IMR-90 (cell line): ENCODE measurements at regions not wholly inside any gene's neighbourhood (a gene's known extent, or its start where the extent isn't known, plus 50 kb on each side); places are given as distances from the start of the nearest gene placed in this dataset.

Source experiments
- ATAC-seq: fragments of 200-7000 bp; cut with Tn5 transposase; 2 replicates; pipeline ENCODE4 v1.9.1; 2020; ENCODE audit warnings: low read depth, mild to moderate bottlenecking, moderate library complexity
- BruUV-seq: library from RNA; stranded (reverse); fragments of 400-500 nt; replicated peaks from 2 replicates; lab custom pipeline; 2021; lab: Mats Ljungman, UMichigan
- CTCF ChIA-PET: fragments of 300-600 bp; formaldehyde crosslinking; extraction: SDS; loops from one replicate; lab custom pipeline; 2021; ENCODE audit warnings: antibody characterized with exemption; lab: Yijun Ruan, JAX
- POLR2A ChIA-PET: fragments of 300-600 bp; sonication (Branson Sonifier 250); formaldehyde crosslinking; loops from one replicate; lab custom pipeline; 2022; ENCODE audit warnings: antibody characterized with exemption; ENCODE audit not compliant: unreplicated experiment; lab: Charles Lee
- DNase-seq: peaks from one replicate; pipeline ENCODE4 v3.0.0; 2013
- H2AFZ ChIP-seq: replicated peaks from 2 replicates; pipeline ENCODE3; 2013; ENCODE audit warnings: low read length, mild to moderate bottlenecking; ENCODE audit not compliant: poor library complexity
- H2AK5ac ChIP-seq: 2 replicates; pipeline ENCODE4 v1.6.1; 2013; ENCODE audit warnings: low read depth, low read length, inconsistent platforms
- H2AK9ac ChIP-seq: replicated peaks from 2 replicates; pipeline ENCODE3; 2013; ENCODE audit warnings: mild to moderate bottlenecking, low read depth, low read length, moderate library complexity; ENCODE audit not compliant: poor library complexity
- H2BK120ac ChIP-seq: 2 replicates; pipeline ENCODE4 v1.6.1; 2013; ENCODE audit warnings: low read depth, low read length, inconsistent platforms
- H2BK15ac ChIP-seq: 3 replicates; pipeline ENCODE4 v1.6.1; 2013; ENCODE audit warnings: low read depth, low read length, inconsistent platforms
- H2BK20ac ChIP-seq: 2 replicates; pipeline ENCODE4 v1.6.1; 2013; ENCODE audit warnings: low read depth, mild to moderate bottlenecking, inconsistent platforms, low read length, moderate library complexity
- H2BK5ac ChIP-seq: 2 replicates; pipeline ENCODE4 v1.6.1; 2013; ENCODE audit warnings: mild to moderate bottlenecking, low read depth, low read length, inconsistent platforms; ENCODE audit not compliant: poor library complexity, severe bottlenecking
- H3K14ac ChIP-seq: replicated peaks from 2 replicates; pipeline ENCODE4 v1.6.1; 2013; ENCODE audit warnings: low read depth, low read length, inconsistent platforms
- H3K18ac ChIP-seq: 2 replicates; pipeline ENCODE4 v1.6.1; 2013; ENCODE audit warnings: low read depth, low read length, control low read depth
- H3K23ac ChIP-seq: 2 replicates; pipeline ENCODE4 v1.6.1; 2013; ENCODE audit warnings: low read depth, low read length, inconsistent platforms
- H3K27ac ChIP-seq: 2 replicates; pipeline ENCODE4 v1.5.1; 2013; ENCODE audit warnings: mild to moderate bottlenecking, control low read depth, low read length; ENCODE audit not compliant: insufficient read depth
- H3K27me3 ChIP-seq: 2 replicates; pipeline ENCODE4 v1.6.1; 2013; ENCODE audit warnings: low read length; ENCODE audit not compliant: control insufficient read depth, insufficient read depth
- H3K36me3 ChIP-seq: 2 replicates; pipeline ENCODE4 v1.6.1; 2013; ENCODE audit warnings: low read length, mixed read lengths; ENCODE audit not compliant: control insufficient read depth, insufficient read depth
- H3K4ac ChIP-seq: 2 replicates; pipeline ENCODE4 v1.6.1; 2013; ENCODE audit warnings: low read depth, low read length, inconsistent platforms
- H3K4me1 ChIP-seq: 2 replicates; pipeline ENCODE4 v1.6.1; 2013; ENCODE audit warnings: low read length, mixed read lengths; ENCODE audit not compliant: control insufficient read depth, insufficient read depth
- H3K4me2 ChIP-seq: 2 replicates; pipeline ENCODE4 v1.6.1; 2013; ENCODE audit warnings: low read depth, mild to moderate bottlenecking, control low read depth, low read length, moderate library complexity
- H3K4me3 ChIP-seq: 2 replicates; pipeline ENCODE4 v1.5.1; 2013; ENCODE audit warnings: low read depth, mild to moderate bottlenecking, control low read depth, low read length, moderate library complexity; ENCODE audit not compliant: insufficient read depth
- H3K56ac ChIP-seq: 2 replicates; pipeline ENCODE4 v1.6.1; 2013; ENCODE audit warnings: low read length, inconsistent platforms; ENCODE audit not compliant: insufficient read depth; ENCODE audit errors: extremely low read depth
- H3K79me1 ChIP-seq, 2 experiments: 2 replicates each; pipeline ENCODE4 v1.6.1; 2013; ENCODE audit warnings: low read length in 2 of 2, inconsistent platforms in 1 of 2, low read depth in 1 of 2
- H3K9ac ChIP-seq: 2 replicates; pipeline ENCODE4 v1.6.1; 2013; ENCODE audit warnings: low read depth, low read length, control low read depth
- H3K9me1 ChIP-seq: 2 replicates; pipeline ENCODE4 v1.6.1; 2013; ENCODE audit warnings: low read length, inconsistent platforms; ENCODE audit not compliant: insufficient read depth
- H3K9me3 ChIP-seq: 2 replicates; pipeline ENCODE4 v1.6.1; 2013; ENCODE audit warnings: low read length; ENCODE audit not compliant: control insufficient read depth, insufficient read depth
- H4K20me1 ChIP-seq: 2 replicates; pipeline ENCODE4 v1.6.1; 2013; ENCODE audit warnings: low read length, inconsistent platforms; ENCODE audit not compliant: insufficient read depth
- H4K5ac ChIP-seq: 2 replicates; pipeline ENCODE4 v1.6.1; 2013; ENCODE audit warnings: mild to moderate bottlenecking, low read depth, low read length, control low read depth
- H4K8ac ChIP-seq, 2 experiments: 2 replicates each; pipeline ENCODE4 v1.6.1; 2013; ENCODE audit warnings: low read depth in 2 of 2, low read length in 2 of 2, control low read depth in 1 of 2, inconsistent platforms in 1 of 2
- H4K91ac ChIP-seq: 2 replicates; pipeline ENCODE4 v1.6.1; 2013; ENCODE audit warnings: low read depth, low read length, inconsistent platforms; ENCODE audit not compliant: insufficient read depth
- RAD21 ChIP-seq: IDR thresholded peaks from 2 replicates; pipeline ENCODE4 v1.6.1; 2012; ENCODE audit warnings: low read length, improper control_type of control experiment
- WGBS, 2 experiments: methylation state at CpG; one replicate each; pipeline versions ENCODE4 v1.1.5 to v1.1.7; 2013; ENCODE audit warnings: missing lambda C conversion rate in 2 of 2; ENCODE audit not compliant: insufficient read length in 1 of 2; ENCODE audit errors: extremely low coverage in 2 of 2; 5-methylcytosine and 5-hydroxymethylcytosine counted together
- dilution Hi-C: fragments of 300-500 bp; cut with HindIII; formaldehyde crosslinking; loops from one replicate; pipeline ENCODE4 v1.14.3; 2018; ENCODE audit warnings: low sequenced_read_pairs; ENCODE audit not compliant: unreplicated experiment
- in situ Hi-C: fragments of 300-500 bp; cut with MboI; formaldehyde crosslinking; loops from 3 replicates; pipeline ENCODE4 v1.14.3; 2019; ENCODE audit warnings: low sequenced_read_pairs, inconsistent platforms, mixed read lengths
- intact Hi-C: fragments of 100-400 bp; cut with micrococcal nuclease; formaldehyde crosslinking; loops from 2 replicates; pipeline ENCODE4 v1.10.0; 2022

GRCh38 chr10:78516756-78517155 lies 483.1 kb downstream of the RPS24 start:
- Histone ChIP-seq H3K9ac (no peak overlapping the region), H3K4me2 (no peak overlapping the region), H4K8ac (no peak overlapping the region), H3K14ac (no peak overlapping the region), H2BK5ac (no peak overlapping the region), H2BK15ac (no peak overlapping the region), H3K23ac (no peak overlapping the region), H3K27ac (no peak overlapping the region), H4K5ac (no peak overlapping the region), H2AK9ac (no peak overlapping the region), H3K56ac (no peak overlapping the region), H3K4me3 (no peak overlapping the region), H3K4ac (no peak overlapping the region), H3K79me1 (no peaks in the 10 kb centered on the region), H2AK5ac (no peak overlapping the region), H3K9me3 (no peaks in the 10 kb centered on the region), H4K20me1 (no peaks in the 10 kb centered on the region), H3K9me1 (no peaks in the 10 kb centered on the region; the same call in 1 of the 2 replicates), H3K36me3 (no peaks in the 10 kb centered on the region), H2BK120ac (no peak overlapping the region), H2AFZ (peak overlapping the region; percentile 45), H3K4me1 (peaks cover 8% of the 10 kb centered on the region), H3K27me3 (no peaks in the 10 kb centered on the region; the same call in 1 of the 2 replicates), H2BK20ac (no peak overlapping the region), H3K18ac (no peak overlapping the region), H4K91ac (no peak overlapping the region)
- no TSS peak for BruUV-seq
- intact Hi-C loops = no loop called here
- in situ Hi-C loops = no loop called here
- WGBS, 2 experiments = 70% methylated on average over 2 of the region's 8 CpGs; no CpG with 5 or more reads in 1 of the 2 experiments
- CTCF ChIA-PET = no interaction called here
- dilution Hi-C loops = no loop called here
- ATAC-seq (no peak), DNase-seq (no peak)
- no peak for TF ChIP-seq RAD21
- POLR2A ChIA-PET = no interaction called here
